HG03432 (cell line): ENCODE measurements at regions not wholly inside any gene's neighbourhood (a gene's known extent, or its start where the extent isn't known, plus 50 kb on each side); places are given as distances from the start of the nearest gene placed in this dataset.

ENCODE experiments used
- ATAC-seq: cut with Tn5 transposase; IDR thresholded peaks from one replicate; pipeline ENCODE4 v1.9.1; 2021; ENCODE audit warnings: mild to moderate bottlenecking, moderate library complexity; ENCODE audit not compliant: unreplicated experiment

DNA sequence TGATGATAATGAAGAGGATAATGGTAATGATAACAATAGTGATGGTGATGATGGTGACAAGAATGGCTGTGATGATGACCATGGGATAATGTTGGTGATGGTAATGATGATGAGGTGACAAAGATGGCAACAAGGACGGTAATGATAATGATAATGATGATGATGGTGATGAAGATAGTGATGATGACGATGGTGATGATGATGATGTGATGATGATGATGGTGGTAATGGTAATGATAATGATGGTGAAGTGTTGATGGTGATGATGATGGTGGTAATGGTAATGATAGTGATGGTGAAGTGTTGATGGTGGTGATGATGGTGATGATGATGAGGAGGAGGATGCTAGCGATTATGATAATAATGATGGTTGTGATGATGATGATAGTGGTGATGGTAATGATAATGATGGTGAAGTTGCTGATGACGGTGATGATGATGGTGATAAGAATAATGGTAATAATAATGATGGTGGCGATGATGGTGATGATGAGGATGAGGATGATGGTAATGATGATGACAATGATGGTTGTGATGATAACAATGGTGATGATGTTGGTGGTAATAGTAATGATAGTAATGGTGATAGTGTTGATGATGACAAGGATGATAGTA lies 54.7 kb upstream of the OPCML start:
- ATAC-seq, result no peak

DNA sequence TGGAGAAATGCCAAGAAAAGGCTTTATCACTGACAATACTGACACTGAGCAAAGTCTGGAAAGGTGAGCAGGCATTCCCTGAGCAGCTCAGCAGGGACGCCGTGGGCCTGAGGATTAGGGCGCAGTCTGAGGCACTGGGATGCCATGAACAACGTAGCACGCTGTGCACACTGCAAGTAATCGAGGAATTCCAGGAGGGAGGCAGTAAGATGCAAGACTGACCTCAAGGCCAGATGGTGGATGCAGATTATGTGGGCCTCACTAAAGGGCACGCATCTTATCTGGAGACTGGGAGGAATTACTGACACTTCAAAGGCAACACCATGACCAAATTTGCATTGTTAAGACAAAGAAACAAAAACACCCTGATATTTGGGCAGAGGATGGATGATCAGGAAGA lies 50.4 kb upstream of the OPCML start:
- no peak for ATAC-seq

DNA sequence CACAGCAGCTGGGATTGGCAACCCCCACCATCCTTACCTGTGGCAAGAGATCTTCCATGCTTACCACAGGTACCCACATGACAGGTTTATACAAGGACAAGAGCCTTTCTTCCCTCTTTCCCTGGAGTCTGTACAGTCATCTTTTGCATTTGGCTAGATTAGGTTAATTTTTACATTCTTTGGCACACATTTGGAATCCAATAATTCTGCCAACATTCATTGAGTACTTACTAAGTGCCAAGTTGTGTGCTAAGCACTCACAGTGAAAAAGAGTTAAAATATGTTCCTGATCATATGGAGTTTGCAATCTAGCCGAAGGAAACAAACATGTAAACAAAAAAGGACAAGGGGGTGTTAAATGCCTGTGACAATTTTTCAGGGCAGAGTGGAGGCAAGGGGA lies 50.0 kb upstream of the OPCML start:
- ATAC-seq, result no peak
